NT2/D1 (cell line): ENCODE measurements at regions not wholly inside any gene's neighbourhood (a gene's known extent, or its start where the extent isn't known, plus 50 kb on each side); places are given as distances from the start of the nearest gene placed in this dataset.
"Not testable (repeated sequence)": the region's sequence is repeated elsewhere in the genome, so short reads cannot be mapped to it uniquely, and the experiment has no call there.

Experiments used
- DNase-seq: peaks from one replicate; pipeline ENCODE4 v3.0.0-alpha.2; 2011; ENCODE audit warnings: low read depth, low spot score
- H3K27me3 ChIP-seq: 2 replicates; pipeline ENCODE4 v1.6.0; 2011; ENCODE audit warnings: mild to moderate bottlenecking; ENCODE audit not compliant: insufficient read length, insufficient read depth
- H3K36me3 ChIP-seq: 2 replicates; pipeline ENCODE4 v1.6.1; 2011; ENCODE audit warnings: mild to moderate bottlenecking, low read length, mixed read lengths; ENCODE audit not compliant: insufficient read depth, insufficient read length
- H3K4me1 ChIP-seq: 2 replicates; pipeline ENCODE4 v1.5.1; 2011; ENCODE audit not compliant: insufficient read depth, insufficient read length
- H3K4me3 ChIP-seq: 2 replicates; pipeline ENCODE4 v1.5.1; 2011; ENCODE audit warnings: low read depth; ENCODE audit not compliant: insufficient read length
- H3K9ac ChIP-seq: 2 replicates; pipeline ENCODE4 v1.6.0; 2011; ENCODE audit warnings: low read depth; ENCODE audit not compliant: insufficient read length
- H3K9me3 ChIP-seq: 2 replicates; pipeline ENCODE4 v1.5.1; 2011; ENCODE audit warnings: mild to moderate bottlenecking, low read length; ENCODE audit not compliant: insufficient read depth
- SUZ12 ChIP-seq: IDR thresholded peaks from 2 replicates; pipeline ENCODE4 v1.6.1; 2011; ENCODE audit not compliant: insufficient read length, insufficient read depth; ENCODE audit errors: extremely low read depth
- YY1 ChIP-seq: IDR thresholded peaks from 2 replicates; pipeline ENCODE4 v1.6.1; 2011; ENCODE audit not compliant: insufficient read length, insufficient read depth
- ZNF274 ChIP-seq: IDR thresholded peaks from 2 replicates; pipeline ENCODE4 v1.6.1; 2011; ENCODE audit warnings: mild to moderate bottlenecking, low read depth, low read length

DNA sequence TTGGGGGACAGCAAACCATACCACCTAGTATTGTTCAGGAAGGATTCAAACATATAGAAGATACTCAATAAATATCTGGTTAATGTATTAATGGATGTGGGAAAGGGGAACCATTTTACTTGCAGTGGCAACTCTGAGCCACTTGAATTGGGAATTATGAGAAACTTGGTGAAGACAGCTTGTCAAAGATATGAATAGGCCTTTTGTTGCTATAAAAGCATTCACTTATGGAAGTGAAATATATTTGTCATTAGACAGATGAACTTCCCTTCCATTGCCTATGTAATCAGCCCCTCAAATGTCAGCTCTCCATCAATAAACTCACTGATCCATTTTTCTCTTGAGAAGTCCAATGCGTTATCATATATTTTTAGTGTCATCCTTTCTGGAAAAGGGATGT is 56.1 kb downstream of the GPR85 start:
- H3K9me3 ChIP-seq, result no peaks in the 10 kb centered on the region
- no peak for TF ChIP-seq SUZ12
- no peak for TF ChIP-seq YY1
- TF ChIP-seq ZNF274, result no peak
- no peaks in the 10 kb centered on the region for H3K27me3 ChIP-seq
- H3K4me1 ChIP-seq, result no peaks in the 10 kb centered on the region
- no peak overlapping the region for H3K4me3 ChIP-seq
- H3K36me3 ChIP-seq, result no peaks in the 10 kb centered on the region
- DNase-seq, result no peak
- no peak overlapping the region for H3K9ac ChIP-seq

DNA sequence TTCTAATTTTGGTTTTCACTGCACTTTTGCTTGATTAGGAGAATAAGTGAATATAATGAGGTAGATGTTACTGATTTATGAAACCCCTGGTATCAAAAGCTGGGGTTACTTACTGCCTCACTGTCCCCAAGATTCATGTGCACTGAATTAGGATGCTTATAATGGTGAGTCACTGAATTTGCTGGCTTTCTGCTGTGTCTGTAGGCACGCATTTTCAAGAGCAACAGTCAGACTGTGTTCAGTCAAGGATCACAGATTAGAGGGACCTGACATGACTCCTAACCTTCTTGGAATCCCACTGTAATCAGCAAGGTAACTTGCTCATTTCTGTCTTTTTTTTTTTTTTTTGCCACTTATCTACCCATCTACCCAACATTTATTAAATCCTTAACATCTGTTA is 59.7 kb downstream of the GPR85 start:
- TF ChIP-seq ZNF274 (no peak), SUZ12 (no peak), YY1 (no peak)
- Histone ChIP-seq H3K4me3 (no peak overlapping the region), H3K9ac (no peak overlapping the region), H3K4me1 (no peaks in the 10 kb centered on the region), H3K36me3 (no peaks in the 10 kb centered on the region), H3K9me3 (no peaks in the 10 kb centered on the region), H3K27me3 (no peaks in the 10 kb centered on the region)
- DNase-seq, result no peak

DNA sequence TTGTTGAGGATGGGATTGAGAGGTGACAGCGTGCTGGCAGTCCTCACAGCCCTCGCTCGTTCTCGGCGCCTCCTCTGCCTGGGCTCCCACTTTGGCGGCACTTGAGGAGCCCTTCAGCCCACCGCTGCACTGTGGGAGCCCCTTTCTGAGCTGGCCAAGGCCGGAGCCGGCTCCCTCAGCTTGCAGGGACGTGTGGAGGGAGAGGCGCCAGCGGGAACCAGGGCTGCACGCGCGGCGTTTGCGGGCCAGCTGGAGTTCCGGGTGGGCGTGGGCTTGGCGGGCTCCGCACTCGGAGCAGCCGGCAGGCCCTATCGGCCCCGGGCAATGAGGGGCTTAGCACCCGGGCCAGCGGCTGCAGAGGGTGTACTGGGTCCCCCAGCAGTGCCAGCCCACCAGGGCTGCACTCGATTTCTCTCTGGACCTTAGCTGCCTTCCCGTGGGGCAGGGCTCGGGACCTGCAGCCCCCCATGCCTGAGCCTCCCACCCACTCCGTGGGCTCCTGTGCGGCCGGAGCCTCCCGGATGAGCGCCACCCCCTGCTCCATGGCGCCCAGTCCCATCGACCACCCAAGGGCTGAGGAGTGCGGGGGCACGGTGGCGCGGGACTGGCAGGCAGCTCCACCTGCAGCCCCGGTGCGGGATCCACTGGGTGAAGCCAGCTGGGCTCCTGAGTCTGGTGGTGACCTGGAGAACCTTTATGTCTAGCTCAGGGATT is 69.3 kb downstream of the GPR85 start:
- H3K4me1 ChIP-seq, H3K27me3 ChIP-seq, H3K9me3 ChIP-seq, H3K9ac ChIP-seq, DNase-seq, H3K36me3 ChIP-seq, H3K4me3 ChIP-seq: not testable (repeated sequence)

DNA sequence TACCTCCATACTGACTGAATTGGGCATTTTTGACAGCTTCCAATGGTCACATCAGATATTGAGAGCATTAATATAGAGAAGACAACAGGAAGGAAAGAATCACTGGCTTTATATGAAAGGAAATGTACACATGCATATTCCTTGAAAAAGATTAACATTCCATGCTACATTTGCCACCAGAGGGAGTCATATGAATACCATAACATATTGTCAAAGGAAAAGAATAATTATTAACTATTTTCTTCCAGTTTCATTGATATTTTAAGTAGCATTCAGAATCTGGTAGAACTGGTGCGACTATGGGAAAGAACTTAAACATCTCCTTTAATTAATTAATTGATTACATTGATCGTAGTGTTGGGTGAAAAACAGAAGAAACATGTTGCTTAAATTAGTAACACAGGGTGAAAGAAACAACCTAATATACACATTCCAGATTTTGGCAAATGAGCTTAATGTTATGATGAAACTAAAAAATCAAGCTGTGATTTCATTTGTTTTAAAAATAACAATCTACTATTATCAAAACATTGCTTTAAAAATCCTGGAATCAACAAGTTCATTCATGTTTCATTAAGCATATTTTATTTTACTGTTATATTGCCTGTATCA is 71.5 kb downstream of the GPR85 start:
- no peak for DNase-seq
- Histone ChIP-seq H3K4me3 (no peak overlapping the region), H3K9me3 (no peaks in the 10 kb centered on the region), H3K4me1 (no peaks in the 10 kb centered on the region), H3K27me3 (no peaks in the 10 kb centered on the region), H3K9ac (no peak overlapping the region), H3K36me3 (no peaks in the 10 kb centered on the region)
- TF ChIP-seq YY1 (no peak), SUZ12 (no peak), ZNF274 (no peak)

DNA sequence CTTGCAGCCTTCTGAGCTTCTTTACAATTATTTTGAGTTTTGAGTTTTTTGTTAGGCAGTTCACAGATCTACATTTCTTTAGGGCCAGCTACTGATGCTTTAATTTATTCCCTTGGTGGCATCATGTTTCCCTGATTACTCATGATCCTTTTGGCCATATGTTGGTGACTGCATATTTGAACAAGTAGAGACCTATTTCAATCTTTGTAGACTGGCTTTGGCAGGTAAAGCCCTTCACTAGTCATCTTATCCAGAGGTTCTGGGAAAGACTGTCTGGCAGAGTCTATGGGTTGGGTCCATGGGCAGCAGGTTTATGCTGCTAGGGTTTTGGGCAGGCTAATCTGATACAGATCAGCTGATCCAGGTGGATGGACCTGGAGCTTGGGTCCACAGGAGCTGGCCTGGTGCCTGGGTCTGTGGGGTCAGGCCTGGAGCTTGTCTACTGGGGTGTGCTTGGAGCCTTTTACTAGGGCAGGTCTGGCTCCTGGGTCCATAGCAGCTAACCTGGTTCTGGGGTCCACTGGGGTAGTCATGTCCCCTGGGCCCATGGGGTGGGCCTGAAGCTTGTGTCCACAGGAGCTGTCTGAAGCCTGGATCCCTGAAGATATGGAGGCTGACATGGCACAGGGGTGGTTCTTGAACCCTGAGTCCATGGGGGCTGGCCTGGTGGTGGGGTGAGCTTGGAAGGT is 72.7 kb downstream of the GPR85 start:
- Histone ChIP-seq H3K9ac (no peak overlapping the region), H3K27me3 (no peaks in the 10 kb centered on the region), H3K36me3 (no peaks in the 10 kb centered on the region), H3K4me3 (no peak overlapping the region), H3K4me1 (no peaks in the 10 kb centered on the region), H3K9me3 (no peaks in the 10 kb centered on the region)
- DNase-seq, result no peak
- no peak for TF ChIP-seq YY1
- TF ChIP-seq ZNF274, result no peak

DNA sequence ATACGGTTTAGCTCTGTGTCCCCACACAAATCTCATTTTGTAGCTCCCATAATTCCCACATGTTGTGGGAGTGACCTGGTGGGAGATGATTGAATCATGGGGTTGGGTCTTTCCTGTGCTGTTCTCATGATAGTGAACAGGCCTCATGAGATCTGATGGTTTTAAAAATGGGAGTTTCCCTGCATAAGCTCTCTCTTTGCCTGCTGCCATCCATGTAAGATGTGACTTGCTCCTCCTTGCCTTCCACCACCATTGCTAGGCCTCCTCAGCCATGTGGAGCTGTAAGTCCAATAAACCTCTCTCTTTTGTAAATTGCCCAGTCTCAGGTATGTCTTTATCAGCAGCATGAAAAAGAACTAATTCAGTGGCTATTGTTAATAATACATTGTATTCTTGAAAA is 73.8 kb downstream of the GPR85 start:
- not testable (repeated sequence) for H3K4me1 ChIP-seq, H3K9ac ChIP-seq, H3K36me3 ChIP-seq, H3K4me3 ChIP-seq, H3K27me3 ChIP-seq, H3K9me3 ChIP-seq, DNase-seq

DNA sequence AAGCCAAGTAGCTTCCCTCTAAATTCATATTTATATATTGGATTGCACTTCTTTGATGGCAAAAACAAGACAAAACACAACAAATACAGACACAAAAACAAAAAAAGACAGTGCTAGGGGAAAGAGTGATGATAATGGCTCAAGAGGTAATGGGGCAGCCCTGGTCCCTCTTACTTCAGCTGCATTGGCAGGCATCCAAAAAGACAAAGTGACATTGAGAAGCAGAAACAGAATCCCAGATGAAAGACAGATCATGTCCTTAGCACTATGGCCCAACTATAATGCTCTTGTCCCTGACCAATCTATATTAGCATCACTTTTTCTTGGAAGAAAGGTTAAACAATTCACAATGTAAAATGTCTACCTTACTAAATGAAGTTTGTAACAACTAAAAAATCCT is 76.2 kb downstream of the GPR85 start:
- H3K9me3 ChIP-seq, result no peaks in the 10 kb centered on the region
- H3K4me3 ChIP-seq, result no peak overlapping the region
- no peak for TF ChIP-seq YY1
- TF ChIP-seq SUZ12, result no peak
- no peak for TF ChIP-seq ZNF274
- no peaks in the 10 kb centered on the region for H3K36me3 ChIP-seq
- DNase-seq, result no peak
- no peak overlapping the region for H3K9ac ChIP-seq
- H3K4me1 ChIP-seq, result no peaks in the 10 kb centered on the region
- no peaks in the 10 kb centered on the region for H3K27me3 ChIP-seq

DNA sequence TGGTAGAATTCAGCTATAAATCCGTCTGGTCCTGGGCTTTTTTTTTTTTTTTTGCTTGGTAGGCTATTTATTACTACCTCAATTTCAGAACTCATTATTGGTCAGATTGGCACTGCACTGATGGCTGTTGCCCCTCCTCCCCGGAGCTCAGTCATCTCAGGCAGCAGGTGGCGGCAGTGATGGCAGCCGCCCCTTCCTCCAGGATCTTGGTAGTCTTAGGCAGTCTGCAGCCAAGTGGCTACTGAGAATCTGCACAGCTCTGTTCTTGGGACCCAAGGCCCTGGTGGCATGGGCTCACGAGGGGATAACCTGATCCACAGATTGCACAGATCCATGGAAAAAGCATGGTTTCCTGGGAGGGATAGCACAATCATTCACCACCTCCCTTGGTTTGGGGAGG is 77.9 kb downstream of the GPR85 start:
- Histone ChIP-seq H3K27me3 (no peaks in the 10 kb centered on the region), H3K4me1 (no peaks in the 10 kb centered on the region), H3K36me3 (no peaks in the 10 kb centered on the region), H3K9ac (no peak overlapping the region), H3K4me3 (no peak overlapping the region), H3K9me3 (no peaks in the 10 kb centered on the region)
- no peak for DNase-seq
- TF ChIP-seq YY1, result no peak
- TF ChIP-seq SUZ12, result no peak
- TF ChIP-seq ZNF274, result no peak
